ENCODE measurements at regions not wholly inside any gene's neighbourhood (a gene's known extent, or its start where the extent isn't known, plus 50 kb on each side); places are given as distances from the start of the nearest gene placed in this dataset.

GRCh38 chrX:98371994-98372393, 1488.3 kb downstream of the RPA4 start:
- intact Hi-C loops (cut with micrococcal nuclease): no loop called here
- ATAC-seq: no peak
- ChIA-PET RAD21 (ENCODE audit: low non-redundant PET in 1 of 2, low total read pairs in 2 of 2, uncharacterized antibody in 2 of 2, unreplicated experiment in 2 of 2) (no interaction called here), POLR2A (no interaction called here), CTCF (no interaction called here)
- no peak for TF ChIP-seq CEBPB (IDR thresholded peaks at IDR 0.05; ENCODE audit: low read depth)
- Histone ChIP-seq H4K20me1 (ENCODE audit: insufficient read depth) (no peaks in the 10 kb centered on the region), H2AFZ (ENCODE audit: low read depth, low read length, poor library complexity, severe bottlenecking) (no peak overlapping the region), H3K4me1 (ENCODE audit: control insufficient read depth in 1 of 2, insufficient read depth in 2 of 2, low read length in 2 of 2) (no peaks in the 10 kb centered on the region), H3K4me2 (ENCODE audit: low read length) (no peak overlapping the region), H3K9ac (ENCODE audit: low read length) (no peak overlapping the region), H3K9me2 (ENCODE audit: insufficient read depth) (no peaks in the 10 kb centered on the region), H3K27ac (ENCODE audit: low read depth, low read length) (no peak overlapping the region), H3K79me2 (ENCODE audit: insufficient read depth, low read length) (no peaks in the 10 kb centered on the region), H3K36me3 (ENCODE audit: control insufficient read depth in 1 of 2, insufficient read depth in 2 of 2, low read length in 2 of 2) (no peaks in the 10 kb centered on the region), H3K4me3 (replicated peaks in 1 of 2; ENCODE audit: low read depth in 1 of 2, low read length in 2 of 2) (no peak overlapping the region), H3K9me3 (ENCODE audit: control insufficient read depth in 1 of 2, insufficient read depth in 1 of 2, low read depth in 1 of 2, low read length in 2 of 2) (no peaks in the 10 kb centered on the region), H3K27me3 (ENCODE audit: insufficient read depth, low read length) (no peaks in the 10 kb centered on the region)
- no peak for DNase-seq (ENCODE audit: low read depth, low spot score)
- no TSS peak for BruUV-seq (replicated peaks)

- no peaks in the 10 kb centered on the region for H3K36me3 ChIP-seq (ENCODE audit: control insufficient read depth in 1 of 2, insufficient read depth in 2 of 2, low read length in 2 of 2)
- no peaks in the 10 kb centered on the region for H3K27me3 ChIP-seq (ENCODE audit: insufficient read depth, low read length)
- no peak overlapping the region for H3K27ac ChIP-seq (ENCODE audit: low read depth, low read length)
- ChIA-PET POLR2A (no interaction called here), RAD21 (ENCODE audit: low non-redundant PET in 1 of 2, low total read pairs in 2 of 2, uncharacterized antibody in 2 of 2, unreplicated experiment in 2 of 2) (no interaction called here), CTCF (no interaction called here)
- no TSS peak for BruUV-seq (replicated peaks)
- H4K20me1 ChIP-seq (ENCODE audit: insufficient read depth): no peaks in the 10 kb centered on the region
- no peaks in the 10 kb centered on the region for H3K9me3 ChIP-seq (ENCODE audit: control insufficient read depth in 1 of 2, insufficient read depth in 1 of 2, low read depth in 1 of 2, low read length in 2 of 2)
- no peaks in the 10 kb centered on the region for H3K9me2 ChIP-seq (ENCODE audit: insufficient read depth)
- no peak overlapping the region for H3K4me2 ChIP-seq (ENCODE audit: low read length)
- H2AFZ ChIP-seq (ENCODE audit: low read depth, low read length, poor library complexity, severe bottlenecking): no peak overlapping the region
- H3K79me2 ChIP-seq (ENCODE audit: insufficient read depth, low read length): no peaks in the 10 kb centered on the region
- intact Hi-C loops (cut with micrococcal nuclease): no loop called here
- H3K4me1 ChIP-seq (ENCODE audit: control insufficient read depth in 1 of 2, insufficient read depth in 2 of 2, low read length in 2 of 2): no peaks in the 10 kb centered on the region
- no peak overlapping the region for H3K9ac ChIP-seq (ENCODE audit: low read length)
- no peak for DNase-seq (ENCODE audit: low read depth, low spot score)
- no peak overlapping the region for H3K4me3 ChIP-seq (replicated peaks in 1 of 2; ENCODE audit: low read depth in 1 of 2, low read length in 2 of 2)
- no peak for ATAC-seq
- TF ChIP-seq POLR2AphosphoS5 (IDR thresholded peaks at IDR 0.05; ENCODE audit: low read depth, low read length): no peak
- TF ChIP-seq EZH2 (IDR thresholded peaks at IDR 0.05): no peak
- no peak for TF ChIP-seq TCF7L2 (IDR thresholded peaks at IDR 0.05; ENCODE audit: borderline replicate concordance, extremely low read depth, insufficient read depth, insufficient read length)
- no peak for TF ChIP-seq SIN3A (IDR thresholded peaks at IDR 0.05; ENCODE audit: low read depth)
- TF ChIP-seq EGR1 (IDR thresholded peaks at IDR 0.05; ENCODE audit: low read depth): no peak
- no peak for TF ChIP-seq FOSL1 (IDR thresholded peaks at IDR 0.05; ENCODE audit: low read depth)
- TF ChIP-seq, protein P1, sequence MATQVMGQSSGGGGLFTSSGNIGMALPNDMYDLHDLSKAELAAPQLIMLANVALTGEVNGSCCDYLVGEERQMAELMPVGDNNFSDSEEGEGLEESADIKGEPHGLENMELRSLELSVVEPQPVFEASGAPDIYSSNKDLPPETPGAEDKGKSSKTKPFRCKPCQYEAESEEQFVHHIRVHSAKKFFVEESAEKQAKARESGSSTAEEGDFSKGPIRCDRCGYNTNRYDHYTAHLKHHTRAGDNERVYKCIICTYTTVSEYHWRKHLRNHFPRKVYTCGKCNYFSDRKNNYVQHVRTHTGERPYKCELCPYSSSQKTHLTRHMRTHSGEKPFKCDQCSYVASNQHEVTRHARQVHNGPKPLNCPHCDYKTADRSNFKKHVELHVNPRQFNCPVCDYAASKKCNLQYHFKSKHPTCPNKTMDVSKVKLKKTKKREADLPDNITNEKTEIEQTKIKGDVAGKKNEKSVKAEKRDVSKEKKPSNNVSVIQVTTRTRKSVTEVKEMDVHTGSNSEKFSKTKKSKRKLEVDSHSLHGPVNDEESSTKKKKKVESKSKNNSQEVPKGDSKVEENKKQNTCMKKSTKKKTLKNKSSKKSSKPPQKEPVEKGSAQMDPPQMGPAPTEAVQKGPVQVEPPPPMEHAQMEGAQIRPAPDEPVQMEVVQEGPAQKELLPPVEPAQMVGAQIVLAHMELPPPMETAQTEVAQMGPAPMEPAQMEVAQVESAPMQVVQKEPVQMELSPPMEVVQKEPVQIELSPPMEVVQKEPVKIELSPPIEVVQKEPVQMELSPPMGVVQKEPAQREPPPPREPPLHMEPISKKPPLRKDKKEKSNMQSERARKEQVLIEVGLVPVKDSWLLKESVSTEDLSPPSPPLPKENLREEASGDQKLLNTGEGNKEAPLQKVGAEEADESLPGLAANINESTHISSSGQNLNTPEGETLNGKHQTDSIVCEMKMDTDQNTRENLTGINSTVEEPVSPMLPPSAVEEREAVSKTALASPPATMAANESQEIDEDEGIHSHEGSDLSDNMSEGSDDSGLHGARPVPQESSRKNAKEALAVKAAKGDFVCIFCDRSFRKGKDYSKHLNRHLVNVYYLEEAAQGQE (IDR thresholded peaks at IDR 0.05; ENCODE audit: low read depth): no peak
- TF ChIP-seq RAD21 (IDR thresholded peaks at IDR 0.05; ENCODE audit: low read depth): no peak
- no peak for TF ChIP-seq ZFX (IDR thresholded peaks at IDR 0.05)
- no peak for TF ChIP-seq EZH2phosphoT487 (IDR thresholded peaks at IDR 0.05; ENCODE audit: borderline replicate concordance)
- TF ChIP-seq POLR2A (IDR thresholded peaks at IDR 0.05; ENCODE audit: borderline replicate concordance, extremely low read depth, insufficient read depth, insufficient read length): no peak
- TF ChIP-seq CEBPB (IDR thresholded peaks at IDR 0.05; ENCODE audit: low read depth): no peak
- TF ChIP-seq MAX (IDR thresholded peaks at IDR 0.05): no peak
- no peak for TF ChIP-seq SRF (IDR thresholded peaks at IDR 0.05; ENCODE audit: low read depth)
- TF ChIP-seq CTCF (IDR thresholded peaks at IDR 0.05 in 2 of 3, conservative IDR thresholded peaks at IDR 0.05 in 1 of 3; ENCODE audit: borderline replicate concordance in 1 of 3, insufficient read depth in 1 of 3, low read depth in 2 of 3, low read length in 2 of 3): no peak
- TF ChIP-seq CBX3 (IDR thresholded peaks at IDR 0.05; ENCODE audit: low read depth): no peak
- TF ChIP-seq JUND (IDR thresholded peaks at IDR 0.05): no peak
- no peak for TF ChIP-seq ATF3 (IDR thresholded peaks at IDR 0.05)
- TF ChIP-seq ELF1 (IDR thresholded peaks at IDR 0.05; ENCODE audit: borderline replicate concordance, low read depth): no peak
Measured at GRCh38 chrX:98379134-98379533, 1495.4 kb downstream of the RPA4 start.

All from HCT116 (cell line).